ENCODE measurements at regions not wholly inside any gene's neighbourhood (a gene's known extent, or its start where the extent isn't known, plus 50 kb on each side); places are given as distances from the start of the nearest gene placed in this dataset.

GRCh38 chr3:31167666-31168065, 273.2 kb upstream of the GADL1 start:
- DNase-seq (ENCODE audit: low read depth), result no peak
- H3K4me3 ChIP-seq (ENCODE audit: low read depth, low read length), result no peak overlapping the region
- TF ChIP-seq CTCF (IDR thresholded peaks at IDR 0.05; ENCODE audit: low read depth, low read length, missing control alignments), result no peak

DNA sequence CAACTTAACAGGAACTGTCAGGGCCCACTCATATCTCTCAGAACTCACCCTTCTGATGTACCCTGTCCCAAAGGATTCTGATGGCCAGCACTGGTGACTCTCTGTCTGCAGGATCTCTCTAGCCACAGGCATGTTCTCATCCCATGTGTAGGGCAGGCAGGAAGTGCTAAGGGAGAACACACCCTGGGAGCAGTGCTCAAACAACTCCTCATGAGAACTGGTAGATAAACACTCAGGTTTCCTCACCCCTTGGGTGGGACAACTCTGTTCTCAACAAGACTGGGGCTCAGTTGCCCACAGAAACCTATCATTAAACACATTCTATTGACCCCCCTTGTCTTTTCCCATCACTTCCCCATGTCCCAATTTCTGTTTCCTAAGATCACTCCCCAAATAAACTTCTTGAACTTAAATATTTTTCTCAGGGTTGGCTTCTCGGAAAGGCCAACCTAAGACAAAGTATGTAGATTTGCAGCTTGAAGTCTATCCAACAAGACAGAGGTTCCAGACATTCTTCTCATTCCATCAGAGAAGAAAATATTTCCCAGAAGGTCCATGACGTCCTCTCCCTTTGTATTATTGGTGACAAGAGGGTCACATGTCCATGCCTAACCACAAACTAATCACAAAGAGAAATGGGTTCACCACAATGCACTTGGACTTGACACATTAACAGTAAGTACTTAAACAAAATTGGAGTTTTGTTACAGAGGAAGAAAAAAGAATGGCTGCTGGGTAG, 276.6 kb upstream of the GADL1 start:
- TF ChIP-seq CTCF (IDR thresholded peaks at IDR 0.05; ENCODE audit: low read depth, low read length, missing control alignments), result no peak
- DNase-seq (ENCODE audit: low read depth), result no peak
- H3K4me3 ChIP-seq (ENCODE audit: low read depth, low read length), result no peak overlapping the region

DNA sequence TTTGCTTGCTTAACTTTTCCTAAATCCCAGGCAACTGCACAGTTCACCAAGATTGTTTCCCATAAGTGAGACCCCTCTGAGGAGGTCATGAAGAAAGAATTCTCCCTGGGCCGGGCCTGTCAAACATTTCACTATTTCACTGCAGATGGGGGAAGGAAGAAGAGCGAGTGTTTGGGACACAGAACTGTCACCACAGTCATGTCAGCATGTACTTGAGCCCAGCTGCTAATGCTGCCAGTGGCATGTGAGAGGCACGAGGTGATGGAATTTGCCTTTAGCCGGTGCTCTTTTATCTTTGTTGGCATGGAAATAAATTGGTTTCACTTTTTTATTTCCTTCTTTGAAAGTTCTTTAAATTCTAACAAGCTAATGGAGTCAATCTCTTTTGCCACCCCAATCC, 277.9 kb upstream of the GADL1 start:
- TF ChIP-seq CTCF (IDR thresholded peaks at IDR 0.05; ENCODE audit: low read depth, low read length, missing control alignments), result no peak
- H3K4me3 ChIP-seq (ENCODE audit: low read depth, low read length), result no peak overlapping the region
- DNase-seq (ENCODE audit: low read depth), result no peak

DNA sequence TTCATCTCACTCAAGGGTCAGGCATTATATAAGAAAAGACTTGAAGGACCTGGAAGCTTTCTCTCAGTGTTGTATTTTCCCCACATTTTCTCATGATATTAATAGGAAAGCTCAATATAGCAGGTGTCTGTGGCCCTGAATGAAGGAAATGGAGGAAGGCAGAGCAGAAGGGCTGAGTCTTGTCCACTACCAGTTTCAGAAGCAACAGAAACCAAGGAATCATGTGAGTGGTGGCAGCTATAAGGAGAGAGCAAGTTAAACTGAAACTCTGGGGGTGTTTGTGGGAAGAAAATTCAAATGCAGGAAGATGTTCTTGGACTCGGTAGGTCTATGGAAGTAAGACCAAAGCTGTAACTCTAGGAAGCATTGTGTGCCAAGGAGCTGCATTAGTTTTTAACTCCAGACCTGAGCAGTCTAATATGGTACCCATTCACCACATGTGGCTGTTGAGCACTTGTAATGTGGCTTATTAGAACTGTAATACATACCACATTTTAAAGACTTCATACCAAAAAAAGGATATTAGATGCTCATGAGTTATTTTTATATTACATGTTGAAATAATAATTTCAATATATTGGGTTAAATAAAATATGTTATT, 278.8 kb upstream of the GADL1 start:
- no peak for TF ChIP-seq CTCF (IDR thresholded peaks at IDR 0.05; ENCODE audit: low read depth, low read length, missing control alignments)
- DNase-seq (ENCODE audit: low read depth), result no peak
- H3K4me3 ChIP-seq (ENCODE audit: low read depth, low read length), result no peak overlapping the region

- no peak for TF ChIP-seq CTCF (IDR thresholded peaks at IDR 0.05; ENCODE audit: low read depth, low read length, missing control alignments)
- no peak for DNase-seq (ENCODE audit: low read depth)
- no peak overlapping the region for H3K4me3 ChIP-seq (ENCODE audit: low read depth, low read length)
These were observed 279.6 kb upstream of the GADL1 start for GRCh38 chr3:31174079-31174478.

DNA sequence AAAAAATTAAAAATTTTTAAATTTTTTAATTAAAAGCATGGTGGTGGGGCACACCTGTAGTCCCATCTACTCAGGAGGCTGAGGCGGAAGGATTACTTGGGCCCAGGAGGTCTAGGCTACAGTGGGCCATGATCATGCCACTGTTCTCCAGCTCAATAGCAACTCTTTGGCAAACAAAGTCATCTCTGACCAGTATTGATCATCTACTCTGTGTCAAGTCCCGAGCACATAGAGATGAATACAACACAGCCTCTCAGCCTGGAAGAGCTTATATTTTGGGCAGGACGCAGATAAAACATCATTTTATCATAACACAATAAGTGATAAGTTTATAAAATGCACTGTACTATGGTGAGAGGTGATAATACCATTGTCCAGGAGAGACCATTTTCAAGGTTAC, 281.6 kb upstream of the GADL1 start:
- TF ChIP-seq CTCF (IDR thresholded peaks at IDR 0.05; ENCODE audit: low read depth, low read length, missing control alignments), result no peak
- no peak overlapping the region for H3K4me3 ChIP-seq (ENCODE audit: low read depth, low read length)
- DNase-seq (ENCODE audit: low read depth), result no peak

DNA sequence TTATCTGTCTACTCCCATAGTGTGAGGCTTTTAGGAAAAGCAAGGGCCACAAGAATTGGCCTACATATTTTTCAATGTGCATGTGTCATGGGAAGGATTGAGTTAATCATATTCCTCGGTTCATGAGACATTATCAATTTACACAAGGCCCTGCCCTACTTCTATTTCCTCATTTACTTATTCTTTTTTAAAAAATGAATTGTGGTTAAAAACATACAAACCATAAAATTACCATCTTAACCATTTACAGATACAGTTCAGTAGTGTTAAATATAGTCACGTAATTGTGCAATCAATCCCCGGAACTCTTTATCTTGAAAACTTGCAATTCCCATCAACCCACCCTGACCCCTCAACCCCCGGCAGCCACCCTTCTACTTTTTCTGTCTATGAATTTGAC, 284.0 kb upstream of the GADL1 start:
- no peak for DNase-seq (ENCODE audit: low read depth)
- TF ChIP-seq CTCF (IDR thresholded peaks at IDR 0.05; ENCODE audit: low read depth, low read length, missing control alignments), result no peak
- no peak overlapping the region for H3K4me3 ChIP-seq (ENCODE audit: low read depth, low read length)

All from GM12864 (cell line).